ENCODE measurements at regions not wholly inside any gene's neighbourhood (a gene's known extent, or its start where the extent isn't known, plus 50 kb on each side); places are given as distances from the start of the nearest gene placed in this dataset.

DNA sequence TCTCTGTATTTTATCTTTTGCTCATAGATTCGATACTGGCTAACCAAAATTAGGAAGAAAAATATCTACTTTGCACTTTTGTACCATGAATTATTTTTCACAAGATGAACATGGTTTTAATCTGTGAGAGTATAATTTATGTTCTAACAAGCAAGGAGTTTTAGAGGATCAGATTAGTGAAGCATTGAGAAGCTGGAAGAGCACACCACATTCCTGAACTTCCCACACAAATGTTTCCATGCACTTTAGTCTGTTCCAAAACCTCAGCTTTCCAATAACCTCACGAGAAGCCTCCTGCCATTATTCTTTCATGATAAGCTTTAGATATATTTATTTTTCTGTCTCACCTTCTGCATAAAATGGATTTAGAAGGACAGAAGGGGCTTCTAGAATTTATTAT, 98.7 kb upstream of the MPDZ start:
- no peak for TF ChIP-seq CTCF (IDR thresholded peaks at IDR 0.05; ENCODE audit: low read depth, low read length)
- no peak for DNase-seq
- no peaks in the 10 kb centered on the region for H3K4me1 ChIP-seq
- no peaks in the 10 kb centered on the region; the same call in 1 of the 2 replicates for H3K9me3 ChIP-seq
- H3K36me3 ChIP-seq, result no peaks in the 10 kb centered on the region
- H3K4me3 ChIP-seq (ENCODE audit: low read depth, low read length), result no peak overlapping the region
- H3K27me3 ChIP-seq, result no peaks in the 10 kb centered on the region

DNA sequence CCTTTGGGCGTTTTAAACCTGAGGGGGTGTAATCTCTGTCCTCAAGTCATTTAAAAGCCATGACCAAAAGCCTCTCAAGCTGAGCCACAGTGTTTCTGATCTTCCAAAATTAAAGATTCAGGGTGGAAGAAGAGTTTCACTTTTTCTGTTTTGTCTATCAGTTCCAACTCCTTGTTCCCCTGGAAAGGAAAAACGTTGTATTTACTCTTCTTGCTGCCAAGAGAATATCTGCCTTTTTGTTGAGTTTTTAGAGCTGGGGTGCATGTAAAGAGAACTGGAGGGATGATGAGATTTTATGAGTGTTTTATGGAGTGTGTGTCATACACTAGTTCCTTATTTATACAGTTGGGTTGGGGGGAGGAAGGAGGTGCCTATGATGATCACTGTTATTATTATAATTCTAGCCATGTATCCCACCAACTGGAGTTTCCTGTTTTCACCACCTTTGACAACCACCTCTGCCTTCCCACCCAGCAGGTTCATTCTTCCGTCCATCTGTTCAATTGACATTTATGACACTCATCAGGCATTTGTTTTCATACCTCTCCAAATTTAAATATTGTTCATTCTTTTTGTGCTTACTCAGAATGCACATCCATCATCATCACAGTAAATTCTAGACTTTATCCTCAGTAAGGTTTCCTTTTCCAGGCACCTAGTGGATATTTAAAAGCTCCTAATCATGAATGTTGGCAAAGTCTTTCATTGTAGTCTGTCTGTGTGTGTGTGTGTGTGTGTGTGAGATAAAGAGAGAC, 97.9 kb upstream of the MPDZ start:
- TF ChIP-seq CTCF (IDR thresholded peaks at IDR 0.05; ENCODE audit: low read depth, low read length), result no peak
- no peak overlapping the region for H3K4me3 ChIP-seq (ENCODE audit: low read depth, low read length)

GRCh38 chr9:13372510-13372909, 93.0 kb upstream of the MPDZ start:
- H3K9me3 ChIP-seq, result no peaks in the 10 kb centered on the region
- no peak overlapping the region for H3K4me3 ChIP-seq (ENCODE audit: low read depth, low read length)
- H3K27me3 ChIP-seq, result no peaks in the 10 kb centered on the region
- no peak for TF ChIP-seq CTCF (IDR thresholded peaks at IDR 0.05; ENCODE audit: low read depth, low read length)
- H3K4me1 ChIP-seq, result no peaks in the 10 kb centered on the region
- no peak for DNase-seq
- H3K36me3 ChIP-seq, result no peaks in the 10 kb centered on the region

More for the DNA sequence above, 97.9 kb upstream of the MPDZ start:
- H3K4me1 ChIP-seq, result no peaks in the 10 kb centered on the region
- H3K36me3 ChIP-seq, result no peaks in the 10 kb centered on the region
- H3K27me3 ChIP-seq, result no peaks in the 10 kb centered on the region
- no peak for DNase-seq
- no peaks in the 10 kb centered on the region; the same call in 1 of the 2 replicates for H3K9me3 ChIP-seq

- no peak for DNase-seq
- Histone ChIP-seq H3K27me3 (no peaks in the 10 kb centered on the region), H3K4me1 (no peaks in the 10 kb centered on the region), H3K4me3 (ENCODE audit: low read depth, low read length) (no peak overlapping the region), H3K36me3 (no peaks in the 10 kb centered on the region), H3K9me3 (no peaks in the 10 kb centered on the region)
- TF ChIP-seq CTCF (IDR thresholded peaks at IDR 0.05; ENCODE audit: low read depth, low read length), result no peak
Observed at GRCh38 chr9:13369431-13369830, 89.9 kb upstream of the MPDZ start.

DNA sequence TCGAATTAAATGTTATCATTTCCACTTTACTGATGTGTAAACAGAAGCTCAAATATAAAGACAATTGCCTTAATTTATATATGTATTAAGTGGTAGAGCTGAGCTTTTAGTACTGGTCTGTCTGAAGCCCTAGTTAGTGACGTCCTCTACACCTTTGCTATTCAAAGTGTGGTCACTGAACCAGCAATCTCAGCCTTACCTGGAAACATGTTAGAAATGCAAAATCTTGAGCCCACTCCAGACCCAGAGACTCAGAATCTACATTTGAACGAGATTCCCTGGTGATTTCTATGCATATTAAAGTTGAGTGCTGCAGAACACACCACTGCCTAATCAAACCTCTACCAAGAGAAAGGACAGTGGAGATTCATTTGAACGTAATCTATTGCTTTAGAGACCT, 88.3 kb upstream of the MPDZ start:
- TF ChIP-seq CTCF (IDR thresholded peaks at IDR 0.05; ENCODE audit: low read depth, low read length), result no peak
- Histone ChIP-seq H3K27me3 (no peaks in the 10 kb centered on the region), H3K36me3 (no peaks in the 10 kb centered on the region), H3K4me3 (ENCODE audit: low read depth, low read length) (no peak overlapping the region), H3K4me1 (no peaks in the 10 kb centered on the region), H3K9me3 (no peaks in the 10 kb centered on the region)
- DNase-seq, result no peak

GRCh38 chr9:13364271-13365000, 84.9 kb upstream of the MPDZ start:
- no peak for DNase-seq
- H3K4me1 ChIP-seq, result no peaks in the 10 kb centered on the region
- H3K9me3 ChIP-seq, result no peaks in the 10 kb centered on the region
- no peak overlapping the region for H3K4me3 ChIP-seq (ENCODE audit: low read depth, low read length)
- H3K27me3 ChIP-seq, result no peaks in the 10 kb centered on the region
- no peak for TF ChIP-seq CTCF (IDR thresholded peaks at IDR 0.05; ENCODE audit: low read depth, low read length)
- H3K36me3 ChIP-seq, result no peaks in the 10 kb centered on the region

Data from BE2C (cell line).